ENCODE measurements at regions not wholly inside any gene's neighbourhood (a gene's known extent, or its start where the extent isn't known, plus 50 kb on each side); places are given as distances from the start of the nearest gene placed in this dataset.
"Not testable (repeated sequence)": the region's sequence is repeated elsewhere in the genome, so short reads cannot be mapped to it uniquely, and the experiment has no call there.

- intact Hi-C loops (cut with DNase I) = no loop called here
- no peak for DNase-seq
Measured at GRCh38 chr2:159880729-159881128, 82.7 kb upstream of the CD302 start.

- DNase-seq = no peak
- intact Hi-C loops (cut with DNase I) = no loop called here
Measured at GRCh38 chr2:159879051-159879604, 81.1 kb upstream of the CD302 start.

- DNase-seq = no peak
- intact Hi-C loops (cut with DNase I) = no loop called here
Measured at GRCh38 chr2:159875083-159875482, 77.1 kb upstream of the CD302 start.

GRCh38 chr2:159873258-159873657, 75.2 kb upstream of the CD302 start:
- DNase-seq = no peak
- intact Hi-C loops (cut with DNase I) = no loop called here

GRCh38 chr2:159872353-159872752, 74.3 kb upstream of the CD302 start:
- intact Hi-C loops (cut with DNase I) = no loop called here
- no peak for DNase-seq

- intact Hi-C loops (cut with DNase I); DNase-seq: not testable (repeated sequence)
Measured at GRCh38 chr2:159868598-159869159, 70.7 kb upstream of the CD302 start.

- no peak for DNase-seq
- intact Hi-C loops (cut with DNase I) = no loop called here
Measured at GRCh38 chr2:159867567-159868361, 69.8 kb upstream of the CD302 start.

- DNase-seq = no peak
- intact Hi-C loops (cut with DNase I) = no loop called here
Measured at GRCh38 chr2:159863526-159864160, 65.6 kb upstream of the CD302 start.

- no peak for DNase-seq
- intact Hi-C loops (cut with DNase I) = no loop called here
Measured at GRCh38 chr2:159860581-159861310, 62.7 kb upstream of the CD302 start.

GRCh38 chr2:159859583-159859982, 61.6 kb upstream of the CD302 start:
- DNase-seq = no peak
- intact Hi-C loops (cut with DNase I) = no loop called here

GRCh38 chr2:159856760-159857159, 58.8 kb upstream of the CD302 start:
- no peak for DNase-seq
- intact Hi-C loops (cut with DNase I) = no loop called here

GRCh38 chr2:159855557-159856061, 57.6 kb upstream of the CD302 start:
- DNase-seq = no peak
- intact Hi-C loops (cut with DNase I) = no loop called here

- no peak for DNase-seq
- intact Hi-C loops (cut with DNase I) = no loop called here
Measured at GRCh38 chr2:159855143-159855542, 57.1 kb upstream of the CD302 start.

- intact Hi-C loops (cut with DNase I) = no loop called here
- DNase-seq = no peak
Measured at GRCh38 chr2:159854481-159854880, 56.5 kb upstream of the CD302 start.

GRCh38 chr2:159853101-159853500, 55.1 kb upstream of the CD302 start:
- intact Hi-C loops (cut with DNase I) = no loop called here
- peak in 4 of 42 donors; percentile 8 to 15 (median 10) for DNase-seq

- intact Hi-C loops (cut with DNase I) = no loop called here
- no peak for DNase-seq
Measured at GRCh38 chr2:159851941-159852340, 53.9 kb upstream of the CD302 start.

GRCh38 chr2:159850789-159851188, 52.8 kb upstream of the CD302 start:
- no peak for DNase-seq
- intact Hi-C loops (cut with DNase I) = no loop called here

- intact Hi-C loops (cut with DNase I) = no loop called here
- DNase-seq = no peak
Measured at GRCh38 chr2:159849160-159849813, 51.3 kb upstream of the CD302 start.
